ENCODE measurements at regions not wholly inside any gene's neighbourhood (a gene's known extent, or its start where the extent isn't known, plus 50 kb on each side); places are given as distances from the start of the nearest gene placed in this dataset.
"Not testable (repeated sequence)": the region's sequence is repeated elsewhere in the genome, so short reads cannot be mapped to it uniquely, and the experiment has no call there.

GRCh38 chr12:18008642-18009041, 81.4 kb downstream of the RERGL start:
- DNase-seq, result no peak
- intact Hi-C loops (cut with DNase I), result no loop called here
- no peak for ATAC-seq

GRCh38 chr12:17999174-17999801, 90.7 kb downstream of the RERGL start:
- intact Hi-C loops (cut with DNase I), result no loop called here
- no peak for ATAC-seq

GRCh38 chr12:17992002-17992656, 97.9 kb downstream of the RERGL start:
- no peak for ATAC-seq
- intact Hi-C loops (cut with DNase I), result no loop called here
- DNase-seq, result no peak

More at GRCh38 chr12:17999174-17999801, 90.7 kb downstream of the RERGL start:
- DNase-seq, result no peak

GRCh38 chr12:17982556-17982955, 107.4 kb downstream of the RERGL start:
- DNase-seq, result no peak
- ATAC-seq, result no peak
- intact Hi-C loops (cut with DNase I), result no loop called here

GRCh38 chr12:17976202-17976601, 113.8 kb downstream of the RERGL start:
- ATAC-seq, result no peak
- intact Hi-C loops (cut with DNase I), result no loop called here
- DNase-seq, result no peak

- no peak for DNase-seq
- no peak for ATAC-seq
- intact Hi-C loops (cut with DNase I), result no loop called here
Observed at GRCh38 chr12:17975763-17976162, 114.2 kb downstream of the RERGL start.

- ATAC-seq, result no peak
- intact Hi-C loops (cut with DNase I), result no loop called here
- no peak for DNase-seq
Observed at GRCh38 chr12:17975239-17975638, 114.8 kb downstream of the RERGL start.

- ATAC-seq, result no peak
- DNase-seq, result no peak
- intact Hi-C loops (cut with DNase I), result no loop called here
Observed at GRCh38 chr12:17971850-17972249, 118.1 kb downstream of the RERGL start.

GRCh38 chr12:17954788-17955187, 135.2 kb downstream of the RERGL start:
- ATAC-seq, result no peak
- no peak for DNase-seq
- intact Hi-C loops (cut with DNase I), result no loop called here

GRCh38 chr12:17950898-17951297, 139.1 kb downstream of the RERGL start:
- intact Hi-C loops (cut with DNase I), result no loop called here
- DNase-seq (no peak), ATAC-seq (no peak)

GRCh38 chr12:17949558-17950141, 140.3 kb downstream of the RERGL start:
- no peak for DNase-seq
- no peak for ATAC-seq
- intact Hi-C loops (cut with DNase I), result no loop called here

- no peak for ATAC-seq
- no peak for DNase-seq
- intact Hi-C loops (cut with DNase I), result no loop called here
Observed at GRCh38 chr12:17928708-17929366, 161.2 kb downstream of the RERGL start.

- no peak for ATAC-seq
- no peak for DNase-seq
- intact Hi-C loops (cut with DNase I), result no loop called here
Observed at GRCh38 chr12:17918013-17918412, 172.0 kb downstream of the RERGL start.

- intact Hi-C loops (cut with DNase I), result no loop called here
- ATAC-seq, result no peak
- no peak for DNase-seq
Observed at GRCh38 chr12:17884581-17884980, 205.4 kb downstream of the RERGL start.

- DNase-seq (no peak), ATAC-seq (no peak)
- intact Hi-C loops (cut with DNase I), result no loop called here
Observed at GRCh38 chr12:17878714-17879113, 211.3 kb downstream of the RERGL start.

- intact Hi-C loops (cut with DNase I), result no loop called here
- DNase-seq (no peak), ATAC-seq (no peak)
Observed at GRCh38 chr12:17875230-17875629, 214.8 kb downstream of the RERGL start.

- no peak for DNase-seq
- no peak for ATAC-seq
- intact Hi-C loops (cut with DNase I), result no loop called here
Observed at GRCh38 chr12:17866802-17867201, 223.2 kb downstream of the RERGL start.

GRCh38 chr12:17855548-17855947, 234.4 kb downstream of the RERGL start:
- DNase-seq; intact Hi-C loops (cut with DNase I); ATAC-seq: not testable (repeated sequence)

- intact Hi-C loops (cut with DNase I), result loop anchor here in 1 of 2 donors (5.0 kb wide), 1 partner anchor 91 kb away; no protein-coding TSS in a partner anchor
Observed at GRCh38 chr12:17853054-17853453, 236.9 kb downstream of the RERGL start.

GRCh38 chr12:17841496-17841895, 248.5 kb downstream of the RERGL start:
- ATAC-seq (no peak), DNase-seq (no peak)
- intact Hi-C loops (cut with DNase I), result no loop called here

More at GRCh38 chr12:17853054-17853453, 236.9 kb downstream of the RERGL start:
- DNase-seq (no peak), ATAC-seq (no peak)

Data from left cardiac atrium (tissue), 4 donors.